SK-N-MC (cell line): ENCODE measurements at regions not wholly inside any gene's neighbourhood (a gene's known extent, or its start where the extent isn't known, plus 50 kb on each side); places are given as distances from the start of the nearest gene placed in this dataset.

ENCODE experiments used
- EZH2 ChIP-seq: fragments of 200-600 bp; sonication (generic); IDR thresholded peaks from one replicate; pipeline ENCODE4 v1.6.1; 2017; ENCODE audit warnings: antibody characterized with exemption
- FOXP2 ChIP-seq: optimal IDR thresholded peaks from 2 replicates; pipeline ENCODE3; 2011; ENCODE audit warnings: mild to moderate bottlenecking, moderate library complexity; ENCODE audit not compliant: insufficient read depth; ENCODE audit errors: extremely low read length, control extremely low read depth
- POLR2AphosphoS5 ChIP-seq: IDR thresholded peaks from 2 replicates; pipeline ENCODE4 v1.6.1; 2012; ENCODE audit warnings: mild to moderate bottlenecking, low read depth, low read length, borderline replicate concordance

- no peak for TF ChIP-seq POLR2AphosphoS5
- TF ChIP-seq EZH2 = no peak
- TF ChIP-seq FOXP2 = no peak
These were observed 58.5 kb upstream of the GPR12 start for GRCh38 chr13:26819046-26819445.
